Mesothelial cell of epicardium (in vitro differentiated cells): ENCODE measurements at regions not wholly inside any gene's neighbourhood (a gene's known extent, or its start where the extent isn't known, plus 50 kb on each side); places are given as distances from the start of the nearest gene placed in this dataset.

Experiments used
- DNase-seq, 2 experiments: peaks; one replicate each; pipeline ENCODE4 v3.0.0; 2021; ENCODE audit warnings: low spot score in 2 of 2; ENCODE audit not compliant: unreplicated experiment in 2 of 2
- H3K27ac Mint-ChIP-seq: 2 replicates; pipeline ENCODE4 v1.8.0; 2021; ENCODE audit warnings: mixed read lengths
- H3K27me3 Mint-ChIP-seq: 2 replicates; pipeline ENCODE4 v1.8.0; 2021; ENCODE audit warnings: low read depth, mixed read lengths
- H3K36me3 Mint-ChIP-seq: 2 replicates; pipeline ENCODE4 v1.8.0; 2021; ENCODE audit warnings: mixed read lengths
- H3K4me1 Mint-ChIP-seq: 2 replicates; pipeline ENCODE4 v1.8.0; 2021; ENCODE audit warnings: mixed read lengths
- H3K4me3 Mint-ChIP-seq: 2 replicates; pipeline ENCODE4 v1.8.0; 2021; ENCODE audit warnings: mild to moderate bottlenecking, moderate library complexity, mixed read lengths
- H3K9me3 Mint-ChIP-seq: 2 replicates; pipeline ENCODE4 v1.8.0; 2021; ENCODE audit warnings: mixed read lengths
- CTCF ChIP-seq: fragments of 200-600 bp; sonication (generic); IDR thresholded peaks from one replicate; pipeline ENCODE4 v1.5.0; 2021; ENCODE audit warnings: antibody characterized with exemption; ENCODE audit not compliant: unreplicated experiment

- Mint-ChIP-seq H3K9me3 (peaks cover 8% of the 10 kb centered on the region), H3K27me3 (no peaks in the 10 kb centered on the region)
Measured at GRCh38 chr3:82347585-82347984, 586.1 kb upstream of the GBE1 start.

GRCh38 chr3:82342521-82342920 lies 581.1 kb upstream of the GBE1 start:
- no peaks in the 10 kb centered on the region for H3K9me3 Mint-ChIP-seq
- no peak overlapping the region for H3K27ac Mint-ChIP-seq
- H3K27me3 Mint-ChIP-seq, result no peaks in the 10 kb centered on the region
- H3K4me1 Mint-ChIP-seq, result no peaks in the 10 kb centered on the region
- no peak for TF ChIP-seq CTCF
- H3K4me3 Mint-ChIP-seq, result no peak overlapping the region
- H3K36me3 Mint-ChIP-seq, result no peaks in the 10 kb centered on the region
- DNase-seq, result no peak

More at GRCh38 chr3:82347585-82347984, 586.1 kb upstream of the GBE1 start:
- Mint-ChIP-seq H3K27ac (no peak overlapping the region), H3K36me3 (no peaks in the 10 kb centered on the region), H3K4me3 (no peak overlapping the region), H3K4me1 (no peaks in the 10 kb centered on the region)
- DNase-seq, result no peak
- TF ChIP-seq CTCF, result no peak

- Mint-ChIP-seq H3K4me3 (no peak overlapping the region), H3K27ac (no peak overlapping the region), H3K27me3 (no peaks in the 10 kb centered on the region), H3K36me3 (no peaks in the 10 kb centered on the region), H3K9me3 (peaks cover under 1% of the 10 kb centered on the region), H3K4me1 (no peaks in the 10 kb centered on the region)
- peak; percentile 77 for TF ChIP-seq CTCF
- DNase-seq, result no peak
Measured at GRCh38 chr3:82329300-82329699, 567.9 kb upstream of the GBE1 start.

- peaks cover 8% of the 10 kb centered on the region for H3K9me3 Mint-ChIP-seq
Measured at GRCh38 chr3:82311901-82312300, 550.5 kb upstream of the GBE1 start.

GRCh38 chr3:82308755-82309154 lies 547.3 kb upstream of the GBE1 start:
- no peak for DNase-seq
- H3K27ac Mint-ChIP-seq, result no peak overlapping the region
- no peaks in the 10 kb centered on the region for H3K27me3 Mint-ChIP-seq
- H3K4me1 Mint-ChIP-seq, result no peaks in the 10 kb centered on the region
- H3K36me3 Mint-ChIP-seq, result no peaks in the 10 kb centered on the region
- H3K9me3 Mint-ChIP-seq, result peaks cover 8% of the 10 kb centered on the region
- H3K4me3 Mint-ChIP-seq, result no peak overlapping the region
- TF ChIP-seq CTCF, result no peak

More at GRCh38 chr3:82311901-82312300, 550.5 kb upstream of the GBE1 start:
- no peaks in the 10 kb centered on the region for H3K4me1 Mint-ChIP-seq
- no peak overlapping the region for H3K27ac Mint-ChIP-seq
- DNase-seq, result no peak
- no peaks in the 10 kb centered on the region for H3K27me3 Mint-ChIP-seq
- no peak overlapping the region for H3K4me3 Mint-ChIP-seq
- no peak for TF ChIP-seq CTCF
- no peaks in the 10 kb centered on the region for H3K36me3 Mint-ChIP-seq

GRCh38 chr3:82306189-82306588 lies 544.7 kb upstream of the GBE1 start:
- no peak for TF ChIP-seq CTCF
- peaks cover 4% of the 10 kb centered on the region for H3K9me3 Mint-ChIP-seq
- H3K4me3 Mint-ChIP-seq, result no peak overlapping the region
- no peaks in the 10 kb centered on the region for H3K36me3 Mint-ChIP-seq
- no peaks in the 10 kb centered on the region for H3K4me1 Mint-ChIP-seq
- no peaks in the 10 kb centered on the region for H3K27me3 Mint-ChIP-seq
- H3K27ac Mint-ChIP-seq, result no peak overlapping the region
- no peak for DNase-seq
